ENCODE measurements at regions not wholly inside any gene's neighbourhood (a gene's known extent, or its start where the extent isn't known, plus 50 kb on each side); places are given as distances from the start of the nearest gene placed in this dataset.

GRCh38 chr4:18480342-18480741 lies 458.8 kb upstream of the LCORL start:
- Mint-ChIP-seq H3K36me3 (ENCODE audit: low read depth) (no peaks in the 10 kb centered on the region), H3K4me3 (no peak overlapping the region), H3K4me1 (ENCODE audit: low read depth) (no peaks in the 10 kb centered on the region), H3K9me3 (peaks cover 65% of the 10 kb centered on the region), H3K27me3 (ENCODE audit: insufficient read depth) (peaks cover 2% of the 10 kb centered on the region), H3K27ac (no peak overlapping the region)
- no peak for DNase-seq
- no peak for TF ChIP-seq CTCF (IDR thresholded peaks at IDR 0.05)

- no peaks in the 10 kb centered on the region for H3K36me3 Mint-ChIP-seq (ENCODE audit: low read depth)
- H3K4me1 Mint-ChIP-seq (ENCODE audit: low read depth): no peaks in the 10 kb centered on the region
- no peak for TF ChIP-seq CTCF (IDR thresholded peaks at IDR 0.05)
- no peak for DNase-seq
- peaks cover 65% of the 10 kb centered on the region for H3K9me3 Mint-ChIP-seq
- no peak overlapping the region for H3K4me3 Mint-ChIP-seq
- no peak overlapping the region for H3K27ac Mint-ChIP-seq
- H3K27me3 Mint-ChIP-seq (ENCODE audit: insufficient read depth): peaks cover 2% of the 10 kb centered on the region
Measured at GRCh38 chr4:18479825-18480224, 458.3 kb upstream of the LCORL start.

GRCh38 chr4:18463987-18464559 lies 442.5 kb upstream of the LCORL start:
- Mint-ChIP-seq H3K4me1 (ENCODE audit: low read depth) (no peaks in the 10 kb centered on the region), H3K27me3 (ENCODE audit: insufficient read depth) (no peaks in the 10 kb centered on the region), H3K27ac (no peak overlapping the region), H3K36me3 (ENCODE audit: low read depth) (no peaks in the 10 kb centered on the region), H3K4me3 (no peak overlapping the region), H3K9me3 (peaks cover 29% of the 10 kb centered on the region)
- TF ChIP-seq CTCF (IDR thresholded peaks at IDR 0.05): no peak
- no peak for DNase-seq

GRCh38 chr4:18458465-18458864 lies 436.9 kb upstream of the LCORL start:
- Mint-ChIP-seq H3K9me3 (peaks cover 37% of the 10 kb centered on the region), H3K36me3 (ENCODE audit: low read depth) (no peaks in the 10 kb centered on the region), H3K4me3 (no peak overlapping the region), H3K27me3 (ENCODE audit: insufficient read depth) (no peaks in the 10 kb centered on the region), H3K4me1 (ENCODE audit: low read depth) (no peaks in the 10 kb centered on the region), H3K27ac (no peak overlapping the region)
- no peak for DNase-seq
- no peak for TF ChIP-seq CTCF (IDR thresholded peaks at IDR 0.05)

- no peaks in the 10 kb centered on the region for H3K4me1 Mint-ChIP-seq (ENCODE audit: low read depth)
- TF ChIP-seq CTCF (IDR thresholded peaks at IDR 0.05): no peak
Measured at GRCh38 chr4:18454349-18454748, 432.8 kb upstream of the LCORL start.

GRCh38 chr4:18445110-18445509 lies 423.6 kb upstream of the LCORL start:
- TF ChIP-seq CTCF (IDR thresholded peaks at IDR 0.05): no peak

More at GRCh38 chr4:18454349-18454748, 432.8 kb upstream of the LCORL start:
- peaks cover 55% of the 10 kb centered on the region for H3K9me3 Mint-ChIP-seq
- DNase-seq: no peak
- peaks cover 3% of the 10 kb centered on the region; the same call in 1 of the 2 replicates for H3K27me3 Mint-ChIP-seq (ENCODE audit: insufficient read depth)
- H3K36me3 Mint-ChIP-seq (ENCODE audit: low read depth): no peaks in the 10 kb centered on the region
- H3K27ac Mint-ChIP-seq: no peak overlapping the region
- no peak overlapping the region for H3K4me3 Mint-ChIP-seq

More at GRCh38 chr4:18445110-18445509, 423.6 kb upstream of the LCORL start:
- no peak overlapping the region for H3K27ac Mint-ChIP-seq
- H3K4me3 Mint-ChIP-seq: no peak overlapping the region
- no peaks in the 10 kb centered on the region for H3K27me3 Mint-ChIP-seq (ENCODE audit: insufficient read depth)
- H3K9me3 Mint-ChIP-seq: peaks cover 41% of the 10 kb centered on the region
- no peak for DNase-seq
- H3K4me1 Mint-ChIP-seq (ENCODE audit: low read depth): no peaks in the 10 kb centered on the region
- no peaks in the 10 kb centered on the region for H3K36me3 Mint-ChIP-seq (ENCODE audit: low read depth)
